Stimulated activated CD4-positive, alpha-beta T cell treated with anti-CD3 and anti-CD28 coated beads, Interleukin-12 subunit alpha, Interleukin-12 subunit beta, amount 100 ng/mL, for 4 hours (primary cell): ENCODE measurements at regions not wholly inside any gene's neighbourhood (a gene's known extent, or its start where the extent isn't known, plus 50 kb on each side); places are given as distances from the start of the nearest gene placed in this dataset.

Experiments
- DNase-seq: peaks from one replicate; pipeline ENCODE4 v3.0.0-alpha.2; 2020

DNA sequence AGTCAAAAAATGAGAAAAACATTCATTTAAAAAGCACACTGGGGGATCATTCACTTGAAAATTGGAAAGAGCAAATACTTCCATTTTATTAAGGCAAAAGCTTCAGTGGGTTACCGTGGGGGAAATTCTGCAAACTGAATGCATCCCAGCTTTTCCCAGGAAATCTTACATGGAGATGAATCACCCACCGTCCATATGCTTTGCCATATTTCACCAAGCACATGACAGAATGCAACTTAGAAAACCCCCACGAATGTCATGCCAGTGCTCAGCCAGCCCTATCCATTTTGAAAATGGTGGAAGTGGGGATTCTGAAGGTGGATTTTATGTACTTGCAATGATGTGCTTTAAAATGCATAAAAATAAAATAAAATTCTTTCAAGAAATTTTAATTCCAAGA lies 485.5 kb upstream of the ID2 start:
- no peak for DNase-seq

DNA sequence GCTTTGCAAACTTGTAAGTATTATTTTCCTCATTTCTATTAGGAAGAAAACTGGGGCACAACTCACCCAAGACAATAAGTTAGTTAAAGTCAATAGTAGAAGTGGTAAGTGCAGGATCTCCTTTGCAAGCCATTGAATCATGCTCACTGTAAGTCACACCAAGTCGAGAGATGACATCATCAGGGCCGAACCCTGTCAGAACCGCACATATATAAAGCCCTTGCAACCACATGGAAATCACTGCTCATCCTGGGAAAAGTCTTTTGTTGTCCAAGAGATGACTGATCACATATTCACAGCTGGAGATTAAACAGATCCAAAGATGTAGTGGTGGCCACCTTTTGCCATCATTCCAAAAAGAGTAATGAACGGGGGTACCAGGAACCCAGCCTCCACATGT lies 484.8 kb upstream of the ID2 start:
- DNase-seq, result no peak

DNA sequence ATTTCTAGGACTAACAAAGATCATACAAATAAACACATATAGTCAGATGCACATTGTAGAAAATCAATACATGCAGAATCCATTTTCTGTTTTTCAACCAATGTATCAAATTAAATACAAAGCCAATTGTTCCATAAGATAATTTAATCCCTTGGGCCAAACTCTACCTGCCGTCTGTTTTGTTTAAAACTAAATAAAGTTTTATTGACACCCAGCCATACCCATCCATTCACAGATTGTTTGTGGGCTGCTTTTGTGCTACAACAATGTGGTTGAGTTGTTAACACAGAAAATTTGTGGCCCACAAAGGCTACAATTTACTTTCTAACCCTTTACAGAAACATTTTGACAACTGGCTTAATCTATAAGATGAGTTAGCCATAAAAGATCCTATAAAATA lies 484.0 kb upstream of the ID2 start:
- no peak for DNase-seq

DNA sequence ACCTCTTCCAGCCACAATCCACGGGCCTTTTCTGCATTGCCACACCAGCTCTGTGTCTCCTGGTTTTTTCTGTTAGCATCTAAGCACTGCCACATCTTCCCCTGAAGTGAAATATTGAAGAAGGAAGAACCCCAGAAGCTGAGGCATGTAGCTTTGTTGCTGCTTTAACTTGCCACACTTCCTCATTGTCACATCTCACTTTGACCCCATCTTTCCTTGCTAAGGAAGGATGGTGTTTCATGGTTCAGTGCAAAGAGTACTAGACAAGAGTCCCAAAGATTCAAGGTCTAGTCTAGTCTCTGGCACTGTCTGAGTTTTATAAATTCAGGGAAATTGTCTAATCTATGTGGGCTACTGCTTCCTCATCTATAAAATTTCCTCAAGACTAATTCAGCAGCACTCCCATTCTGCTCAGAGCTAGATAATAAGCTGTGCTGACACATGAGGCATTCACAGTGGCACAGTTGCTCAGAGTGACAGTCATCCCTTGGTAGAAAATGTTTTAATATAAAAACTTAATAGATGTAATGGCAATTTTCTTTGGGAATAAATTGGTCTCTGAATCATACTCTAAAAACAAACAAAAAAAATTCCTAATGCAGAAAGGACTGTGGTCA lies 483.0 kb upstream of the ID2 start:
- no peak for DNase-seq

DNA sequence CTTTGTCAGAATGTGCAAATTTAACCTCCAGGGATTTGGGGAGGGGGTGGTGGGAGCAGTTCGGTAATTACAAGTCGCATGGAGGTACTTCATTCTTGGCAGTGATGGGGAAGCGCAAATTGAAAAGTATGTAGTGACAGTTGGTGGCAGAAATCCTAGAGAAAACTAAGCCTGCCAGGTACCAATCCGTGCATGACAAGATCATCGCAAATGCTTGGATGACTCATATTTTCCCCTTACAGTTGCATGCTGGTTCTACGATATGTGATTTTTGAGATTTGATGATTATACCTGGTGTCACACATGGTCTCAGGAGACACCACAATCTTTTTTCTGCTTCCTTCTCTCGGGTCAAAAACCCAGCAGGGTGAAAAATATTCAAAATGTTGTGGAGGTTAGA lies 479.7 kb upstream of the ID2 start:
- DNase-seq, result no peak

DNA sequence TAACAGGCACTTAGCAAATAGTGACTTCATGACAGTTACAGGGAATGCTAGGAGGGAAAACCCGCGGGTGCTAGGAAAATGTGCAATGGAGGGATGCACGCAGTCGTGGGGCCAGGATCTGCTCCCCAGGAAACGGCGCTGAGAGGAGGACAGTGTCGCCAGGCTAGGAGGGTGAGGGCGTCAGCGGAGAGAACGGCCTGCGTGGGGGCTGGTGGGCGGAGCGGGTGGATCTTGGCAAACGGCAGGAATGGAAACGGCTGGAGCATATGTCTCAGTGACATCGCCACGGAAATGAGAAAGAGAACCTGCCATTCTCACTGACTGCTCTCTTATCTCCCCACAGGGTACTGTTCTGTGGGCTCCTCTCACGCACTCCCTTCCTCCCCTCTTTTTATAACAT lies 478.5 kb upstream of the ID2 start:
- no peak for DNase-seq

DNA sequence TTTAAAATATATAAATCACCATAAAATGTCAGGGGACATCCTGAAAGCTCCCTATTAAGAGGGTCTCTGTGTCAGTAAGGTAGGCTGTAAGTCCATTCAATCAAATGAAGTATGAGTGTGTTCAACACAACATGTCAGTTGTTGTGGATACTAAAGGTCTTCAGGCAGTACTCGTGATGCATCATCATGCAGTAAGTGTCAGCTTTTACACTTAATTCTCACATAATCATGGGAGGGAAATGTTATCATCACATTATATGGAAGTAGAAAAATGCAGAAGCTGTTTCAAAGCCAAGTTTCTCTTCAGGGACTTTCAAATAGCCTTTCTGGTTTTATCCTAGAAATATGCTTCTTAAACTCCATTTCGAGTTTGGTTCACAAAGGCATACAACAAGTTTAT lies 477.1 kb upstream of the ID2 start:
- no peak for DNase-seq

DNA sequence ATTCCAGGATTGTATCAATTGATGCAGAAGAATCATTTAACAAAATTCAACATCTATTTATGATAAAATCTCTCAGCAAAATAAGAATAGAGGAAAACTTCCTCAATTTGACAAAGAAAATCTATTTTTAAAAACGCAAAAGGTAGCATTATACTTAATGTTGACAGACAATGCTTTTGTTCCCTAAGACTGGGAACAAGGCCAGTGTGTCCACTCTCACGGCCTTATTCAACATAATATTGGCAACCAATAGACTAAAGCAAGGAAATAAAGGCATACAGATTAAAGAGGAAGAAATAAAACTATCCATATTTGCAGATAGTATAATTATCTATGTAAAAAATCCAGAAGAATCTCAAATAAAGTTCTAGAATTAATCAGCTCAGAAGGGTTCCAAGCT lies 472.4 kb upstream of the ID2 start:
- no peak for DNase-seq

DNA sequence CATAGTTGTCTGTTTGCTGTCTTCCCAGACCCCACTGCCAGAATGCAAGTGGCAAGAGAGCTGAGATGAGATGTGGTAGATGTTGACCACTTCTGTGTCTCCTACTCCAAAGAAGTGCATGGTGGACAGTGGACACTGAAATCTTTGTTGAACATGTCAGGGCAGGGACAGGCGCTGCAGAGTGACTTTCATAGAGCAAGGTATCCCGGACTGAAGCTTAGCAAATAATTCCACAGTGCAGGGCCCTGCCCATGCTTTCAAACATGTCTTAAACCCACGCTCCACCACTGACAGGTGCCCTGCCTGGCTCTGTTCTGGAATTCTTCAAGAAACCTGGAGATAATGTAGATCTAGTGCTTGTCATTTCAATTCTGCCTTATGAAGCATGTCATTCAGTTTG lies 470.5 kb upstream of the ID2 start:
- DNase-seq, result no peak

DNA sequence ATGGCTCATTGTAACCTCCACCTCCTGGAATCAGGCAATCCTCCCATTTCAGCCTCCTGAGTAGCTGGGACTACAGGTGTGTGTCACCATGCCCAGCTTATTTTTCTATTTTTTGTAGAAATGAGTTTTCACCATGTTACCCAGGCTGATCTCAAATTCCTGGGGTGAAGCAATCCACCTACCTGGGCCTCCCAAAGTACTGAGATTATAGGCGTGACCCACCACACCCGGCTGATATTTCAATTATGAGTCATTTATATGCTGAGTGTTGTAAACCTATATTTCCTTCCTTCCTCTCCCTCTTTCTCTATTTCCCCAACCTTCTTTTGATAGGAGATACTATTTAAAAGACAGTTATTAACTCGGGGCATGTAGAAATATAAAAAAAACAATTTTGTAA lies 469.6 kb upstream of the ID2 start:
- DNase-seq, result no peak

DNA sequence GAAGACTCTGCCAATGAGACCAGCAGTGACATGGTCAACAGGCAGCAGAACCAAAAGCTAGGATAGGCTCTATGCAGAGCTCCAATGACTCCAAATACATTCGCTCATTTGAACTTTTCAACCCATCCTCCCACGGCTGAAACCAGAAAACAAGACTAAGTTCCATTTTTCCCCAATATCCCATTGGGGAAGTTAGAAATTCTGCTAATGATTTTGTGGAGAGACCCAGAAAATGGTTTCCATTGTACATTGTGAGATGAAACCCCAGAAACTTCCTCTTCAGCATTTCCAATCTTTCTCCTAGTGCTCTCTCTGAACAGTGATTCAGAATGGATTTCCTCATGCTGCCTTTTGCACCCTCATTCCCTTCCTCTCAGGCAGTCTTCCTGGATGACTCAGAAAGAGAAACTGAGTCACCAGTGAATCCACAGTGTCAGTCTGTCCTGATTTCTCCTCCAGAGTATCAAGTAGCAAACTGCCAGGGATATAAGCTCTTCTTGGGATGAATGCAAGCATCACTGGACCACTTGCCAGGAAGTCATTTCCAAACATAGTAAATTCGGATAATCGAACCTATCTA lies 467.7 kb upstream of the ID2 start:
- no peak for DNase-seq

DNA sequence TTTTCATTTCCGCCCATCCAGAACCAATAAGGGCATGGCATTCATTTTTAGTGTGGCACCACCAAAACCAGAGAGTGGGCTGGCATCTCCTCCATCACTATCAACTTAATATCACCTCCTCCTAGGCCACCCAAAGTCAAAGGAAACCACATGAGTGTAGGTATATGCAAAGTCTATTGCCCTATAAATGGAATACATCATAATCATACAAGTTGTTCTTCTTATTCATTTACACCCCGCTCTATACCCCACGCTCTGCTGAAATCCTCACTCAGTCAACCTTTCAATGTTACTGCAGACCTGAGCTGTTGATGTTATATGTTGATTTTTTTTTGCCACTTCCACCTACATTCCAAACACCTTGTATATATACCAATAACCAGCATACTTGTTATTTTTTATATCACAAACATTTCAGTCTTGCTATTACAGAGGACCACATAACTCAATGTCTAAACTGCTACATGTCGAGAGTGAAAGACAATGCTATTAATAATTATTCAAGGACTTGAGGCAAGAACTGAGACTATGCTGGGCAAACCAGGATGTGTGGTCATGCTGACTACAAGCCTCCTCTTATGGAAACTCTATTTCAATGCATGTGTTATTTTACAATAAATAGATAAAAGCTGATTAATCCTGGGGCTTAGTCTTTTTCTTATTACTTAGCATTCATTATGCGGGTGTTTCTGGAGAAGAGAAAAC lies 466.5 kb upstream of the ID2 start:
- no peak for DNase-seq

DNA sequence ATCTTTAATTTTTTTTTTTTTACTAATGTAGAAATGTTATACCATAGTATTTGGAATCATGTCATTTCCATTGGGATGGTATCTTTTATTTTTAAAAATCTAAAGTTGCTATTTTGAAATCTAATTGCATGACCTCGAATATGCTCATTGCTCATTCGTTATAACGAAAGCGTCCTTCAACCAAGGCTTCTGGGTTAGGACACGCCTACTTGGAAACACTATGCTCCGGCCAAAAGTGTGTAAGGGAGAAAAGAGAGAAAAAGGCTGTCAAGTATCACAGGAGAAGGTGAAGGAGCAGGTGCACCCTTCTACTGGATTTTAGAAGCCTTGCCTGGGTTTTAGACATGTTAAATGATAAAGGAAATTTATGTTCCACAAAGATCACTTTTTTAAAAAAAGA lies 465.9 kb upstream of the ID2 start:
- no peak for DNase-seq

DNA sequence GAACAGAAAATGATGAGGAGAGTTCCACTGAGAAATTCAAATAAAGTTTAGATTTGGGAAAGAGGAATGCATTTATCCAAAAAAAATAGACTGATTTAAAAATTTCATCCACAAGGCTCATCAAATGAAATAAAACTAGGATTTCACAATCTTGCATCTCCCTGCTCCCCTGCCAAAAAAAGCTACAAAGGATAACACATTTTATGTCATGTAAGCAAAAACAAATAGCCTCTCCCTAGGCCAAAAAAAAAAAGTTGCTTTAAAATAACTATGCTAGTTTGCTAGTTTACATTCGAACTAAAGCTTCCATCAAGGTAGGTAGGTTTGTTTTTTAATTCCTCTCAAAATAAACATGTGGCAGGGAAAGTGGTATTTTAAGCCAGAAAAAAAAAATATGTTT lies 465.5 kb upstream of the ID2 start:
- no peak for DNase-seq

DNA sequence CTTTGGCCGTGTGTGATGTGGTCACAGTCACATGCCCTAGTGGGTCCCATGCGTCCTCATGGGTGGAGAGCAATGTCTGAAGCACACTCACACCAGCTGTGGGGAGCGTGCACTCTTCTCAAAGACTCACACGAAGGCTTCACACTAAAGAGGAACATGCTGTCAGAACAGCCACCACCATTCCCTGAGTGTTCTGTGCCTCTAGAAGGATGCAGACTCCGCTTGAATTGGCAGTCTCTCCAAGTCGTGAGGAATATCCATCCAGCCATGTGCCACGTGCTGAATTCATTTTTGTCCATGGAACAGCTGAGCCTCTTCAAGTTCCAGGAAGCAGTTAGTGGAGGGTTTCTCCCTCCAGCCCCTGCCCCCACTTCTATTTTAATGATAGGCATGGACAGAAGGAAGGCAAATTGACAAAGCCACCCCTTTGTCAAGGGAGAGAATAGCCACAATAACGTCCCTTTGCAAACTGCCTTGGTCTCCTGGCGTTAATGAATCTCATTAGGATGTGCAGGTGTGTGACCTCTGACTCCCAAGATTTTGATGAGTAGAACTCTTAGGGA lies 464.3 kb upstream of the ID2 start:
- no peak for DNase-seq

DNA sequence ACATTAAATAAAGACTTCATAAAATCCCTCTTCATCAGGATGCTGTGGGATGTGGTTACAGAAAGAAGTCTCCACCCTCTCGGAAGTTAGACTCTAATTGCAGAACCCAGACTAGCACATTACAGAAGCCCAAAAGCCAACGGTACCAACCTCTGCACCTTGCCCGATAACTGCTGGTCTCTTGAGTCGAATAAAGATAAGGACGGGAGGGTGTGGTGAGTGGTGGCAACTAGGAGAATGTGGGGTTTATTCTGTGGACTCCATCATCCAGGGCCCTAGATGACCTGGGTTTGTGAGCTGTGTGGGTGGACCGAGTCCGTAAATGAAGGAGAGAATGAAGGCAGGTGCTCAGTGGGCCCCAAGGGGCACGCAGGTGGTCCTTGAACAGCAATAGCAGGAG lies 462.8 kb upstream of the ID2 start:
- DNase-seq, result no peak

DNA sequence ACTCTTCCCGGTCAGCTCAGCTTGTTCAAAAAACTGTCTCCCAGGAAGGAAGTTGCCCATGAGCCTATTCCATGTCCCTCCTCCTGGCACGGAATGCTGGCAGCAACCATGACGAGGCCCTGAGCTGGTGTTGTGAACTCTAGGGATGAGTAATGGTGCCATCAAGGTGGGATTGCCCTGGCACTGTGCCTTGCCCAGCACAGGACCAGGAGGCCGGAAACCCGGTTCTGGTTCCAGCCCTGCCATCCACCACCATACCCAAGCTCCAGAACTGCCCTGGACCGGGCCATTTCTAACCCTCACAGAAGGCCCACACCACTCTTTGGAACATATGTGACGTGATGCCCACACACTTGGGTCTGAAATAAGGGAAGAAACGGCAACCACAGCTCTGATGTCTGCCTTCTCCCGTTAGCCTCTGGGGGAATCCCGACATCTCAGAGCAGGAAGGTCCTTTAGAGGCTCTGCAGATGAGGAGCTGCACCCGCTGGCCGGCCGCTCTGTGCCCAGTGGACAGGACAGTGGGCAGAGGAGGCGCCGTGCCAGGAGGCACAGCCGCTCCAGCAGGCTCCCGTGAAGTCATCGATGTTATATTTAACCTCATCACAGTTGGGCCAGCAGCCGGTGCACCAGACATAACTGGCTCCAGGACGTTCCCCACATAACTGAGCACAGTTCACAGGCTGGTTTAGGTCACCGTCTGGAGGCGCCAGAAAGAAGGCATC lies 462.1 kb upstream of the ID2 start:
- DNase-seq, result no peak

DNA sequence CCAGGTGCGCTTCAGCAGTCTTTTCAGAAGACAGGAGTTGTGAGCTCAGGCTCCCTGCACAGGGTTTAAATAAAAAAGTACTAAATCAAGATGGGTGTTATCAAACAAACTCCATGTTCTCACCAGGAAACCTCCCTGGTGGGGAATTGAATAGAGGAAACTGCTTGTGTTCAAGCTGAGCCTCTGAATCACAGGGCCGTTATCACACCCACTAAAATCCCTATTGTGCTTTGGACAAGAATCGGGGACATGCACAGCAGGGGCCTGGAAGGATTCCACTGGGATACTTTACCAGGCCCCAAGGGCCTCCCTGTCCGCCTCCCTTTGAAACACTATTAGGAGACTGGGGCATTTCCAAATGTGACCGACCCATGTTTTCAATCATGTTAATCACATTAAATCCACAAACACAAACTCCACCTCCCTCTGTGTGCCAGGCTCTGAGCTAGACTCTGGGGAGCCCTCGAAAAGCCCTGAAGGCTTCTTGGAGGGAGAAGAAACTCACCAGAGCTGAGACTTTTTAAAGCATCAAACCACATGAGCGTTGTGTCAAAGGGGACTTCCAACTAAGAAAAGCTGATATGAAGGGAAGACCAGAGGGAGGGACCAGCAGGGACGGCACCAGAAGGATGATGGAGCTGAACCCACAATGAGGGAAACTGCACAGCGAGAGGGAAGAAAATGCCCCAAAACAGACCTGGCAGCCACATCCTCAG lies 458.7 kb upstream of the ID2 start:
- no peak for DNase-seq

DNA sequence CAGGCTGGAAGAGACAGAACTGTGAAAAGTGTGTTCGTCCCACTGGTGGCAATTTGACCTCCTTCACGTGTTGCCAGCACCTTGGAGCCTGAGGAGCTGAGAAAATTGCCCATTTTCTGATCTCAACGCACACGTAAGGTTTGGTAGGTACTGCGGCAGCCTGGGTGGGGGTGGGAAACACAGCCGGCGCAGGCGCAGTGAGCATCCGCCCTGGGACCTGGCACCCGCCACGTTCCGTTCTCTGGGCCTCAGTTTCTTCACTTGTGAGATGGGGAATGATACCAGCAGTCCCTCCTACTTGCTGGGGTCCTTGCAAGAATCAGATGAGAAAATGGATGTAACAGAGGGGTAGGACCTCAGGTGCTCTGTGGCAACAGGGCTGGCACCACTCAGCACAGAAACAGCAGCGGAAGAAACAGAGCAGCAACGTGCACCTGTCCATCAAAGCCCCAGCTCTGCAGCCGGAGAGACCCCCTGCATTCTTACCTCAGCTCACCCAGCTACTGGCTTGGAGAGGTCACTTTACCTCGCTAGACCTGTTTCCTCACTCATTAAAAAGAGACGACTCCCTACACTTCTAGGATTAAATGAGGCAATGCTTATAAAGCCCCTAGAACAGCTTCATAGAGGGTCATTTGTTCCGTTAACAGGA lies 458.0 kb upstream of the ID2 start:
- no peak for DNase-seq

DNA sequence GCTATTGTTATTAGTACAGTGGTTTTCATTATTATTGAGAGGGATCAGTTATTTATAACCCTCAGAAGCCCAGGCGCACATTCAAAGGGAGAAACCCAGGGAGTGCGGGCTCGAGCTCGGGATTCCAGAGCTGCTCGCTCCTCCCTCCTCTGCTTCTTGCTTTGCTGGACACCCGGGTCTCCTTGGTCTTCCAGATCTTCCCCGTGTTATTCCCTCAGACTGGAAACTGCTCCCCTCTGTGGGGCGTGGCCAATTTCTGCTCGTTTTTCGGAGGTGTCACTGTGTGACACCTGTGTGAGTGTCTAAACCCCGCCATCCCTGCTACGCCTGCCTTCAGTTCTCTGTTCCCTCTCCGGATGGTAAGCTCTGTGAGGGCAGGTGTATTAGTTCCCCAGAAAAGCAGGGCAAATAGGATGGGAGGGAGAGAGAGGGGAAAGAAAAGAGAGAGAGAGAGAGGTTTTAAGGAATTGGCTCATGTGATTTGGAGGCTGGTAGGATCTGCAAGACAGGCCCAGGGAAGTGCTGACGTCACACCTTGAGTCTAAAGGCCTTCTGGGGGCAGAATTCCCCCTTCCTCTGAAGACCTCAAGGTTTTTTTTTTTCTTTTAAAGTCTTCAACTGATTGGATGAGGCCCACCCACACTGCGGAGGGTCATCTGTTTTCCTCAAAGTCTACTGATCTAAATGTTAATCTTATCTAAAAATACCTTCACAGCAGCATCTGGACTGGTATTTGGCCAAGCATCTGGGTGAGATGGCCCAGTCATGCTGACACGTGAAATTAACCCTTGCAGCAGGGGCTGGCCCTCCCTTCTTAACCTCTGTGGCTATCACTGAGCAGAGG lies 457.3 kb upstream of the ID2 start:
- DNase-seq, result no peak

DNA sequence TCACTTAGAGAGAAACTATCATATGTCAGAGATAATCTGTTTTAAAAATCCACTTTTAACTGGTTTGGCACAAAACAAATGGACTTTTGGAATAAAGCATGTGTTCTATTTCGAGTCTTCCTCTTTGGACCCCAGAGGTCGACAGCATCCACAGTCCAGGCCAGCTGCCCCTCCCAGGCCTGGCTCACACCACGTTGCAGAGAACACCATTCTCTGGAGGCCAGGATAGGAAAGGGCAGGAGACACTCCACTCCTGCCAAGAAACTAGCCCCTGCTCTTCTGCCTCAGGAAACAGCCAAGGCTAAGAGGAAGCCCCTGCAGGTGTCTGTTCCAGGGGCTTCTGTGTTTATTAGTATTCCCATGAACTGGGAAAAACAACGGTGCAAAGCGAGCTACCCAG lies 456.6 kb upstream of the ID2 start:
- no peak for DNase-seq

DNA sequence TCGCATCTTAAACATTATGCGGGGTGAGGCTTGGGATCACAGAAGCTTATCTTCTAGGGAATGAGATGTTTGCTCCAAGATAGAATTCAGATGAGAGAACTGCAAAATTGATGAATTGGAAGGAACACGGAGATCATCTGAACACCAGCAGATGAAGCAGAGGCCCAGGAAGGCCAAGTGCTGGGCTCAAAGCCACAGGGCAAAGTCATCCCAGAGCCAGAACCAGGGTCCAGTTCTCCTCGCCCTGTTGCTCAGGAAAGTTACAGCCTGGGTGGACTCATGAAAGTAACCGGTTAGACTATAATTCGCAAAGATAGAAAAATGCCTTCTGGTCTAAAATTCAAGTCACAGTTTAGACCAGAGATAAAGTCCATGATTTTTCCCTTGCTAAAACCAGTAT lies 456.1 kb upstream of the ID2 start:
- DNase-seq, result no peak
